HAP-1 (cell line): ENCODE measurements at regions not wholly inside any gene's neighbourhood (a gene's known extent, or its start where the extent isn't known, plus 50 kb on each side); places are given as distances from the start of the nearest gene placed in this dataset.

Experiments
- DNase-seq, 2 experiments: peaks; one replicate each; pipeline ENCODE4 v3.0.0-alpha.2; 2016 to 2020; ENCODE audit warnings: low spot score in 2 of 2
- H3K27me3 ChIP-seq: fragments of 250-450 bp; sonication (Bioruptor Pico); 2 replicates; pipeline ENCODE4 v1.5.1; 2020; ENCODE audit warnings: low read depth, mild to moderate bottlenecking, moderate library complexity
- H3K36me3 ChIP-seq: fragments of 250-450 bp; sonication (Bioruptor Pico); replicated peaks from 2 replicates; pipeline ENCODE4 v1.5.1; 2020; ENCODE audit warnings: mild to moderate bottlenecking
- H3K4me1 ChIP-seq: fragments of 250-450 bp; sonication (Bioruptor Pico); 2 replicates; pipeline ENCODE4 v1.5.1; 2020; ENCODE audit warnings: mild to moderate bottlenecking
- H3K4me3 ChIP-seq: fragments of 250-450 bp; sonication (Bioruptor Pico); 2 replicates; pipeline ENCODE4 v1.5.1; 2020; ENCODE audit warnings: mild to moderate bottlenecking, moderate library complexity
- H3K9me3 ChIP-seq: fragments of 250-450 bp; sonication (Bioruptor Pico); 2 replicates; pipeline ENCODE4 v1.5.1; 2020; ENCODE audit warnings: mild to moderate bottlenecking, moderate library complexity
- in situ Hi-C: fragments of 300-500 bp; cut with MboI; formaldehyde crosslinking; loops from 3 replicates; pipeline ENCODE4 v1.14.3; 2020; ENCODE audit warnings: low sequenced_read_pairs, inconsistent platforms, mixed read lengths

DNA sequence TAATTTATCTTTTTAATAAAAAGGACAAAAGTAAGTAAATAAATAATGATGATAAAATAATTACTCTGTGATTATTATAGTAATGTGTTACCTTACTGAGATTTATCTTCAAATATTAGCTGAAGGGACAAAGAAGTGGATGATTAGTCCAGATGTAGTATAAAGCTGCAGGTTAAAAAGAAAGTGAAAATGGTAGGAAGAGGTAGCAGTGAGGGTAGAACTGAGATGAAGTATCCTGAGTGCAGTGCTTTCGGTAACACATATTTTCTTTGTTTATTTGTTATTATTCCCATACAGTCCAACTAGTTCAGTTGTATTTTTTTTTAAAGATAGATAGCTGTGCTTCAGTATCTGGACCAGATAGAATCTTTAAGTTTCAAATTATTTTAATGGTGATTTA is 1203.5 kb downstream of the NCAM2 start:
- no peaks in the 10 kb centered on the region for H3K9me3 ChIP-seq
- in situ Hi-C loops = no loop called here
- H3K27me3 ChIP-seq = no peaks in the 10 kb centered on the region
- H3K36me3 ChIP-seq = no peaks in the 10 kb centered on the region
- DNase-seq = no peak
- no peaks in the 10 kb centered on the region for H3K4me1 ChIP-seq
- no peak overlapping the region for H3K4me3 ChIP-seq

DNA sequence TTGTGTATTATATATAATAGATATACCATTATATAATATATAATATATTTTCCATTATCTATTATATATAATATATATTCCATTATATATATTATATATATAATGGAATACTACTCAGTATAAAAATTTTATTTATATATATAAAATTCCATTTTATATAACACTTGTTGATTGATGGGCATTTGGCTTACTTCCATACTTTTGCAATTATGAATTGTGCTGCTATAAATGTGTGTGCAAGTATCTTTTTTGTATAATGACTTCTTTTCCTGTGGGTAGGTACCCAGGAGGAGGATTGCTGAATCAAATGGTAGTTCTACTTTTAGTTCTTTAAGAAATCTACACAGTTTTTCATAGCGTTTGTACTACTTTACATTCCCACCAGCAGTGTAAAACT is 1211.1 kb downstream of the NCAM2 start:
- no peaks in the 10 kb centered on the region for H3K36me3 ChIP-seq
- no peaks in the 10 kb centered on the region for H3K9me3 ChIP-seq
- H3K27me3 ChIP-seq = no peaks in the 10 kb centered on the region
- in situ Hi-C loops = no loop called here
- no peak overlapping the region for H3K4me3 ChIP-seq
- DNase-seq = no peak
- H3K4me1 ChIP-seq = no peaks in the 10 kb centered on the region

DNA sequence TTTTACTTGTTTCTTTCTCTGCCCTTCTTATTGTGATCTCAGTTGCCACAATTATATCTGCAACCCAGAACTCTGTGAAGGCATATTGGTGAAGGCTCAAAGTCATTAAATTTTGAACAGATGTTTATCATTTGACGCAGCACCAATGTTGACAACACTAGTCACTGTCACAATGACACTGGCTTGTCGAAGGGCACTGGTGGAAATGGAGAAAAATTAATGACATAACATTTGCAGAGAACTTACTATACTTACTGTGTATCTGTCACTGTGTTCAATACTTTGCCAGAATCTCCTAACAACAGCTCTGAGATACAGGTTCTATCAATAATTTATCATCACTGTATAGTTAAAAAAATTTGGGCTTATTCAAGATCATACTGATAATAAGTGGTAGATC is 1213.7 kb downstream of the NCAM2 start:
- in situ Hi-C loops = no loop called here
- Histone ChIP-seq H3K4me3 (no peak overlapping the region), H3K27me3 (no peaks in the 10 kb centered on the region), H3K9me3 (no peaks in the 10 kb centered on the region), H3K4me1 (no peaks in the 10 kb centered on the region), H3K36me3 (no peaks in the 10 kb centered on the region)
- DNase-seq = no peak

DNA sequence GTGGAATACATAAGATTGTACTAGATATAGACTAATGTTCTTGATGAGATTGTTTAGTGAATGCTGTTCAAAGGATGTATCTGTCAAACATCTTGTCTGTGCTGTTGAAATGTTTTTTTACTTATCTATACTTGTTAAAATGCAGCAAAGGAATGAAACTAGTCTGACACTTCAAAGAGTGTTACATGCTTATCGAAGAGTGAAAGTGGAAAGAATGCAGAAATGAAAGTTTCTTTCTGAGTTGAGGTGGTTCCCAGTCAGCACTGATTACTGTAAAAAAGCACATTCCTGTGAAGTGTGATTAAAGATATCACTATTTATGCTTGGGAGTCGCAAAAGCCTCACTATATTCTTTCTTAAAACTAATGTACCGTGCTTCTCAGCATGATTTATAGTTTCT is 1225.2 kb downstream of the NCAM2 start:
- Histone ChIP-seq H3K9me3 (no peaks in the 10 kb centered on the region), H3K36me3 (no peaks in the 10 kb centered on the region), H3K27me3 (no peaks in the 10 kb centered on the region), H3K4me1 (no peaks in the 10 kb centered on the region), H3K4me3 (no peak overlapping the region)
- DNase-seq = no peak
- in situ Hi-C loops = no loop called here

DNA sequence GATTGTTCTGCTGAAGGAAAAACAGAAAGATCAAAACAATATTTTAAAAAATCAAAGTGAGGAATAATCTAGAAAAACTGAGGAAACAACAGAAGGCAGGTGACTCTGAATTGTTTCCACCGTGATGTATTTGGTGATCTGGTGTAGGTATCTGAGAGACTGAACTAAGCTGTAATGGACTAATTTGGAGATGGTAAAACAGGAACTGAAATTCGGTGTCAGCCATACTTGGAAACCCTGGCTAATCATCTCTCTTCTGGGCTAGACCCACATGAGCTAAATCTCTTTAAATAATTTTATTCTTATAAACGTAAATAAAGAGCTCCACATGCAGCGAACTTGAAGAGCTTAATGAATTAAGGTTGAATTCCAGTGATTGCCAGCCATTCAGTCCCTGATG is 1226.1 kb downstream of the NCAM2 start:
- Histone ChIP-seq H3K4me3 (no peak overlapping the region), H3K27me3 (no peaks in the 10 kb centered on the region), H3K9me3 (no peaks in the 10 kb centered on the region), H3K36me3 (no peaks in the 10 kb centered on the region), H3K4me1 (no peaks in the 10 kb centered on the region)
- in situ Hi-C loops = no loop called here
- no peak for DNase-seq

DNA sequence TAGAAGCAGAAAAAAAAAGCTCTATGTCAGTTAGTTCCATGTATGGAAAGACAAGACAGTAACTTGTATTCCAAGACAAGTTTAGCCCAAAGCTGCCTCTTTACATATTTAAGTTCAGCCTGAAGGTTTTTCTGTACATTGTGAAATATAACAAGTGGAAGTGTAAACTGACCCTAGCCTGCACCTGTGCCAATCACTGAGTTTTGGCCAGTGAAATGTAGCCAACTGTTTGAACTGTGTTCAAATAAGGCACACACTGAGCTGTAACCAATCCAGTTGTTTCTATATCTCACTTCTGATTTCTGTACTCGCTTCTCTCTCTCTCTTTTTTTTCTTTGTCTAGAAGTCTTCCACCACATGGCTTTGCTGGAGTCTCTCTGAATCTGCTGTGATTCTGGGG is 1227.1 kb downstream of the NCAM2 start:
- no peak for DNase-seq
- H3K9me3 ChIP-seq = no peaks in the 10 kb centered on the region
- no peaks in the 10 kb centered on the region for H3K4me1 ChIP-seq
- no peak overlapping the region for H3K4me3 ChIP-seq
- H3K27me3 ChIP-seq = no peaks in the 10 kb centered on the region
- in situ Hi-C loops = no loop called here
- H3K36me3 ChIP-seq = no peaks in the 10 kb centered on the region

DNA sequence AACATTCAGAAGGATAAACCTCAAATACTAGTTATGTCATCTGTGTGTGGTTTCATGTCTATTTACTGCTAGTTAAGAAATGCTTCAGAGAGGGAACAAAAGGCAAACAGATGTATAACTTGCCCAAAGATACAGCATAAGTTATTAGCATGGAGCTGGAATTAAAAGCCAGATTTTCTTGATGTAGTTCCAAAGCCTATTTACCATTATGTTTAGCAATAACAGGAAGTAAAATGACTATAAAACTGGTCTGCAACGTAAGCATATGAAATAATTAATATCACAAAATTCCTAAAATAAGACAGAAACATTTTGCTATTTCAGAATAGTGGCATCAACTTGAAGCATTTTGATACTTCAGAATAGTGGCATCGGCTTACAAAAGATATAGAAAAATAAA is 1232.8 kb downstream of the NCAM2 start:
- DNase-seq = no peak
- no peaks in the 10 kb centered on the region for H3K9me3 ChIP-seq
- no peaks in the 10 kb centered on the region for H3K36me3 ChIP-seq
- H3K4me1 ChIP-seq = no peaks in the 10 kb centered on the region
- no peaks in the 10 kb centered on the region for H3K27me3 ChIP-seq
- H3K4me3 ChIP-seq = no peak overlapping the region
- in situ Hi-C loops = no loop called here

DNA sequence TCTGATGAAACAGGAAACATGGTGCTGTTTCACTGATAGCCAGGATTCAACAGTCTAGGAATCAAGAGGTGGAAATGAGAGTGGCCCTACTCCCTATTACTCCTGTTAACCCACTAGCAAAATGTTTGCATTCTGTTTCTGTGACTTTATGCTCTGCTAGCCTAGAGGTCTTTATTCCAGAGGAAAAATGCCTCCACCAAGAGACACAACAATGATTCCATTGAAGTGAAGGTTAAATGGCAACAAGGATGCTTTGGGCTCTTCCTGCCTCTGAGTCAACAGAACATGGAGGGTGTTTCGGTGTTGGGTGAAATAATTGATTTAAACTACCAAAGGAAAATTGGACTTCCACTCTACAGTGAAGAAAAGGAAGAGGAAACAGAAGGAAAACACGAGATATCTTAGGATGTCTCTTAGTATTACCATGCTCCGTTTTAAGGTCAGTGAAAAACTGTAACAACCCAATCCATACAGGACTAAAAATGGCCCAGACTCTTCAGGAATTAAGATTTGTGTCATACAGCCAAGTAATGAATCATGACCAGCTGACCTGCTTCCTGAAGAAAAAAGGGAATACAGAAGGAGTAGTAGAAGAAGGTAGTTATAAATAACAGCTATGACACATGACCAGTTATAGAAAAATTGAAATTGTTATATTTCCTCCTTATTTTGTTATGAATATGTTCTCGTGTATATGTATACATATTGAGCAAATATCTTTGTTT is 1237.8 kb downstream of the NCAM2 start:
- in situ Hi-C loops = no loop called here
- H3K4me1 ChIP-seq = no peaks in the 10 kb centered on the region
- no peaks in the 10 kb centered on the region for H3K9me3 ChIP-seq
- H3K4me3 ChIP-seq = no peak overlapping the region
- no peaks in the 10 kb centered on the region for H3K36me3 ChIP-seq
- DNase-seq = no peak
- H3K27me3 ChIP-seq = no peaks in the 10 kb centered on the region

DNA sequence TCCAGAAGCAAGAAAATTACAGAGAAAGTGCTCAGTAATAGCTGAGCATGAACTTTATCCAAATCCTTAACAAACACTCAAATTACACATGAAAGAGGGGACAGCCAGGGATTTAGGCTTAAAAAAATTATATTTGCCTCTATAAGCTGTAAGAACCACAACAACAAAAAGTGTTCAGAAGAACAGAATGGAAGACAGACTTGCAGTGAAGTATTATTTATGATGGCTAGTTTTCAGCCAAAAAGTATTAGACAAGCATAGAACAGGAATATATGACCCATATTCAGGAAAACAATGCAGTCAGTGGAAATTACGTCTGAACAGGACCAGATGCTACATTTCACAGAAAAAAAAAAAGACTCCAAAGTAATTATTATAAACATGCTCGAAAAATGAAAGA is 1246.3 kb downstream of the NCAM2 start:
- no peak for DNase-seq
- in situ Hi-C loops = no loop called here
- Histone ChIP-seq H3K9me3 (no peaks in the 10 kb centered on the region), H3K27me3 (no peaks in the 10 kb centered on the region), H3K4me1 (no peaks in the 10 kb centered on the region), H3K4me3 (no peak overlapping the region), H3K36me3 (no peaks in the 10 kb centered on the region)

DNA sequence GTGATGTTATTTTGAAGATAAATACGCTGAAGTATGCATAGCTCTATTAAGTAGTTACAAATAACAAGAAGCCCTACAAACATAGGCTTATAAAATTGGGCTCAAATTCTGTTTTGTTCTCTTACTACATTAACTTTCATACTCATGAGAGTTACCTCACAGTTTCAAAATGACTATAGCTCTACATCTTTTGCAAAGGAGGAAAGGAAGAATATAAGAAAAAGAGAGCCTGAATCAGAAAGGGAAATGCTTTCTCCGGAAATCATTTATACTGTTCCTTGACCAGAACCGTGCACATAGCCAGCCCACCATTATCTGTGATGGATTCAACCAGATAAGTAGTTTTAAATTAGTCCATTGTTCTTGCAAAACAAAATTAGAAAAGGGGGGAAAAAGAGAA is 1252.1 kb downstream of the NCAM2 start:
- no peak for DNase-seq
- no peaks in the 10 kb centered on the region for H3K9me3 ChIP-seq
- H3K4me3 ChIP-seq = no peak overlapping the region
- H3K27me3 ChIP-seq = no peaks in the 10 kb centered on the region
- in situ Hi-C loops = no loop called here
- no peaks in the 10 kb centered on the region for H3K36me3 ChIP-seq
- H3K4me1 ChIP-seq = no peaks in the 10 kb centered on the region

DNA sequence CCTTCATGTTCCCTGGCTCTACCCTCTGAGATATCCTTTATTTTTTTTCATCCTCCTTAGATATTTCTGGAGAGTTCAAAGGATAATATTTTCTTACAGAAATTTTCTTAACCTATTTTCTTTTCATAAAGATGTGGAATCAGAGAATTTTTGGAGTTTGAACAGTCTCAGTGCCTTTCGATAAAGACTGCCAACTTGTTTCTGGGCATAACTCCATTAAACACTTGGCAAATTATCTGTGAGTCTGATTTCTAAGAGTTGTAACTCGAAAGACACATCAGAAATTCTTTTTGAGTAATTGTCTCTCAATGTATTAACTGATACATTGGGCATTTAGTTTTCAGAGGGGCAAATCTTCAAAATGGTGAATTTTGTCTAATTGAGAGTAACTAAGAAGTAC is 1255.6 kb downstream of the NCAM2 start:
- H3K27me3 ChIP-seq = no peaks in the 10 kb centered on the region
- H3K36me3 ChIP-seq = no peaks in the 10 kb centered on the region
- no peaks in the 10 kb centered on the region for H3K4me1 ChIP-seq
- no peaks in the 10 kb centered on the region; the same call in 1 of the 2 replicates for H3K9me3 ChIP-seq
- in situ Hi-C loops = no loop called here
- no peak overlapping the region for H3K4me3 ChIP-seq
- no peak for DNase-seq

DNA sequence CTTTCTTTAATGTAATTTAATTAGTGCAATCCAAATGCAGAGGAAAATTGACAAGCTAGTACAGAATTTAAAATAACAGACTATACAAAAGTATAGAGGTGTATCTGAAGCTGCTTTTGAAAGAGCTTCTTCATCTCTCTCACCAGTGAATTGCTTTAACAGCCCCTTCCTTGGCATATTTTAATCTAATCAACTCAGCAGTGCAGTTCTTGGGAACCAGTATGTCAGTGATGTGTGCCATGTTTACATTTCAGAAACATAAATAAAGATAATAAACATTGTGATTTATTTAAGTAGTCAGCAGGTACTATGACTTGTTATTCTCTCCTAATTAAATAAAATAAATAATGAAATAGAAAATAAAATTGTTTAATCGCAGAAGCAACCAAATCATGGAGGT is 1260.6 kb downstream of the NCAM2 start:
- in situ Hi-C loops = no loop called here
- H3K4me1 ChIP-seq = no peaks in the 10 kb centered on the region
- H3K27me3 ChIP-seq = no peaks in the 10 kb centered on the region
- H3K36me3 ChIP-seq = no peaks in the 10 kb centered on the region
- no peak for DNase-seq
- H3K4me3 ChIP-seq = no peak overlapping the region
- H3K9me3 ChIP-seq = no peaks in the 10 kb centered on the region; the same call in 1 of the 2 replicates

DNA sequence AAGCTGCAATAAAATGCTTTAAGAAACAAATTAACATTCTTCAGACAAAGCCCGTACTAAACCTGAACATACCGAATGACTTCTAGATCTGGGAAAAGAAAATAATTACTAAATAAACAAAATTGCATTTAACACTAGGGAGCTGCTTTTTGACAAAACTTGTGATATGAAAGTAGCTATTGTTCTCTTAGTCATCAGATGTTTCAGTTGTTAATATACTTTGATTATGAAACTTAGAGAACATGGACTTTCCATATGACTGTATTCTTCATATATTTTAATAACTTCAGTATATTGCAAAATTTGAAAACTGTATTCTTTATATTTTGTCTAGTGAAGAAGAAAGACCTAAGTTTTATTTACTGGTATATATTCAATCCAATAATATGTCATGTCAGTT is 1262.1 kb downstream of the NCAM2 start:
- Histone ChIP-seq H3K4me1 (no peaks in the 10 kb centered on the region), H3K36me3 (no peaks in the 10 kb centered on the region), H3K4me3 (no peak overlapping the region), H3K9me3 (no peaks in the 10 kb centered on the region; the same call in 1 of the 2 replicates), H3K27me3 (no peaks in the 10 kb centered on the region)
- in situ Hi-C loops = no loop called here
- DNase-seq = no peak

DNA sequence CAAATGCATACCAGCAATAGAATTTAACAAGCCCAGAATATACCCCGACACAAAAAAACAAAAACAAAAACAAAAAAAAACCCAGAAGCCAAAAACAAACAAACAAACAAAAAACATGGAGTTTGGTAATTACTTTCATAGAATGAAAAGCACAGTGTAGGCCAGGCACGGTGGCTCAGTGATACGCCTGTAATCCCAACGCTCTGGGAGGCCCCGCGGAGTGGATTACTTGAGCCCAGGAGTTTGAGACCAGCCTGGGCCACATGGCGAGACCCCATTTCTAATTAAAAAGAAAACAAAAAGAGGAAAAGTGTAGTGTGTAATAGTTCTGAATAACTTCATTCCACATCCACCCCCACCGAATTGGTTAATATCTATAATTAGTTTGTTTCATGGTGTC is 1265.7 kb downstream of the NCAM2 start:
- DNase-seq = no peak
- no peaks in the 10 kb centered on the region for H3K9me3 ChIP-seq
- no peaks in the 10 kb centered on the region for H3K36me3 ChIP-seq
- in situ Hi-C loops = no loop called here
- H3K4me3 ChIP-seq = no peak overlapping the region
- H3K4me1 ChIP-seq = no peaks in the 10 kb centered on the region
- H3K27me3 ChIP-seq = no peaks in the 10 kb centered on the region

DNA sequence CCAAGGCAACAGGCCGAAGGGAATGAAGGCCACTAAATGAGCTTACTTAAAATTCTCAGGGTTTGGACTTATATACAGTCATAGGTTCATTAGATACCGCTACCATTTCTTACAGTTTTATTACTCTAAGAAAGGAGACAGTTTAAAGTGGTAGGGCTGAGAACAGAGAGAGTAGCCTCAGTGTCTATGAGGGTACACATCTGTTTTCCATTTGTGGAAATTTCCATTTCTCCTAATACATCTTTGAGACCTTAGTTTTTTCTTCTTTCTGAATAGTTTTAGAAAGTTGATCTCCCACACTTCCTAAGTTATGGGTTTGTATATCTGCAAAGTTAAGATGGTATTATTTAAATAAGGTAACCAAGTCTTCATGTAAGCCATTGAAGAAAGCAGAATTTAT is 1279.1 kb downstream of the NCAM2 start:
- DNase-seq = no peak
- H3K4me3 ChIP-seq = no peak overlapping the region
- H3K9me3 ChIP-seq = no peaks in the 10 kb centered on the region
- in situ Hi-C loops = no loop called here
- no peaks in the 10 kb centered on the region for H3K36me3 ChIP-seq
- no peaks in the 10 kb centered on the region for H3K27me3 ChIP-seq
- no peaks in the 10 kb centered on the region for H3K4me1 ChIP-seq
